HEK293 (cell line): ENCODE measurements at regions not wholly inside any gene's neighbourhood (a gene's known extent, or its start where the extent isn't known, plus 50 kb on each side); places are given as distances from the start of the nearest gene placed in this dataset.

Experiments used
- GLI4 ChIP-seq: fragments of 450-650 bp; formaldehyde crosslinking; IDR thresholded peaks from 2 replicates; pipeline ENCODE4 v1.5.1; 2016; ENCODE audit warnings: missing biosample characterization, missing genetic modification characterization
- ZBTB1 ChIP-seq: fragments of 450-650 bp; formaldehyde crosslinking; IDR thresholded peaks from 2 replicates; pipeline ENCODE4 v1.5.1; 2016; ENCODE audit warnings: missing biosample characterization, missing genetic modification characterization
- ZNF19 ChIP-seq: fragments of 450-650 bp; formaldehyde crosslinking; IDR thresholded peaks from 2 replicates; pipeline ENCODE4; 2016; ENCODE audit warnings: missing biosample characterization, missing genetic modification characterization, low read depth
- ZNF292 ChIP-seq: fragments of 450-650 bp; formaldehyde crosslinking; IDR thresholded peaks from 2 replicates; pipeline ENCODE4 v1.5.1; 2016; ENCODE audit warnings: low read depth, missing biosample characterization, missing genetic modification characterization, borderline replicate concordance
- TF ChIP-seq, protein P1 (sequence below): fragments of 450-650 bp; formaldehyde crosslinking; IDR thresholded peaks from 2 replicates; pipeline ENCODE4 v1.5.1; 2016; ENCODE audit warnings: missing biosample characterization, missing genetic modification characterization

DNA sequence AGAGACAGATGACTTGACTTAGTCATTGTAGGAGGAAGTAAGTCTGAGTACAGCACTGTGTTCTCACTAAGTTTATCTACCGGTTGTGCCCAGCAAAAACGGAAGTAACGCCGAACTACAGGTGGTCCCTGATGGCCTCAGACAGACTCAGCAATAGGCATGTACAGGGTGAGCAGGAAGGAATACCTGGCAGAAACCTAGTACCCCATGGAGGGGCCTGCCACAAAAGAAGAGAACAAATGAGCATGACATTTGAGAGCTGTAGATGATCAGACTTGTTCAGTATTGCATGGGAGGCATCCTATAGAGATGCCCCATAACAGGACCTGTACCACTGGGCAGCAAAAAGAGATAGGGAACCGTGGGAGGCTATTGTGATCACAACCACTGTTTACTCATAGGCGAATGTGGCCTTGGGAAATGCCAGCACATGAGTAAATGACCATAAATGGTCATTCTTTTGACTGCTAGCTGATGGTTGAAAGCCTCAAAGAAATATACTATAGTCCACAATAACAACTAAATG, 106.4 kb upstream of the TAB2 start:
- TF ChIP-seq ZNF292 = no peak
- no peak for TF ChIP-seq GLI4 (tag by site-specific recombination)
- TF ChIP-seq, protein P1, sequence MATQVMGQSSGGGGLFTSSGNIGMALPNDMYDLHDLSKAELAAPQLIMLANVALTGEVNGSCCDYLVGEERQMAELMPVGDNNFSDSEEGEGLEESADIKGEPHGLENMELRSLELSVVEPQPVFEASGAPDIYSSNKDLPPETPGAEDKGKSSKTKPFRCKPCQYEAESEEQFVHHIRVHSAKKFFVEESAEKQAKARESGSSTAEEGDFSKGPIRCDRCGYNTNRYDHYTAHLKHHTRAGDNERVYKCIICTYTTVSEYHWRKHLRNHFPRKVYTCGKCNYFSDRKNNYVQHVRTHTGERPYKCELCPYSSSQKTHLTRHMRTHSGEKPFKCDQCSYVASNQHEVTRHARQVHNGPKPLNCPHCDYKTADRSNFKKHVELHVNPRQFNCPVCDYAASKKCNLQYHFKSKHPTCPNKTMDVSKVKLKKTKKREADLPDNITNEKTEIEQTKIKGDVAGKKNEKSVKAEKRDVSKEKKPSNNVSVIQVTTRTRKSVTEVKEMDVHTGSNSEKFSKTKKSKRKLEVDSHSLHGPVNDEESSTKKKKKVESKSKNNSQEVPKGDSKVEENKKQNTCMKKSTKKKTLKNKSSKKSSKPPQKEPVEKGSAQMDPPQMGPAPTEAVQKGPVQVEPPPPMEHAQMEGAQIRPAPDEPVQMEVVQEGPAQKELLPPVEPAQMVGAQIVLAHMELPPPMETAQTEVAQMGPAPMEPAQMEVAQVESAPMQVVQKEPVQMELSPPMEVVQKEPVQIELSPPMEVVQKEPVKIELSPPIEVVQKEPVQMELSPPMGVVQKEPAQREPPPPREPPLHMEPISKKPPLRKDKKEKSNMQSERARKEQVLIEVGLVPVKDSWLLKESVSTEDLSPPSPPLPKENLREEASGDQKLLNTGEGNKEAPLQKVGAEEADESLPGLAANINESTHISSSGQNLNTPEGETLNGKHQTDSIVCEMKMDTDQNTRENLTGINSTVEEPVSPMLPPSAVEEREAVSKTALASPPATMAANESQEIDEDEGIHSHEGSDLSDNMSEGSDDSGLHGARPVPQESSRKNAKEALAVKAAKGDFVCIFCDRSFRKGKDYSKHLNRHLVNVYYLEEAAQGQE (tag by site-specific recombination) = no peak
- no peak for TF ChIP-seq ZNF19 (tag by site-specific recombination)
- no peak for TF ChIP-seq ZBTB1
